A549 (cell line): ENCODE measurements at regions not wholly inside any gene's neighbourhood (a gene's known extent, or its start where the extent isn't known, plus 50 kb on each side); places are given as distances from the start of the nearest gene placed in this dataset.

Experiments
- CBX2 ChIP-seq: fragments of 200-600 bp; sonication (generic); IDR thresholded peaks from 2 replicates; pipeline ENCODE4 v1.6.1; 2016; ENCODE audit warnings: low read depth, mild to moderate bottlenecking, borderline replicate concordance
- EP300 ChIP-seq, 2 experiments: fragments of >200 bp; sonication (Bioruptor Twin); formaldehyde crosslinking; IDR thresholded peaks; 2 replicates in 1 of 2; 3 replicates in 1 of 2; pipeline ENCODE4 v1.6.1; 2016 to 2017
- HOXA7 ChIP-seq: fragments of 250-450 bp; sonication (Bioruptor Pico); IDR thresholded peaks from 2 replicates; pipeline ENCODE4 v1.5.0; 2020; ENCODE audit warnings: mild to moderate bottlenecking, moderate library complexity
- KDM1A ChIP-seq: fragments of 200-600 bp; sonication (generic); IDR thresholded peaks from 2 replicates; pipeline ENCODE4 v1.6.1; 2016; ENCODE audit warnings: low read depth, mild to moderate bottlenecking
- NFE2L2 ChIP-seq: fragments of 150-350 bp; conservative IDR thresholded peaks from 2 replicates; pipeline ENCODE4 v1.6.1; 2014; ENCODE audit warnings: low read length
- POLR2A ChIP-seq: IDR thresholded peaks from 2 replicates; pipeline ENCODE4 v1.6.1; 2012; ENCODE audit warnings: mild to moderate bottlenecking, low read length
- POLR2AphosphoS2 ChIP-seq: conservative IDR thresholded peaks from 2 replicates; pipeline ENCODE4 v1.6.1; 2012; ENCODE audit warnings: low read length, improper control_type of control experiment, inconsistent platforms
- RAD21 ChIP-seq, 2 experiments: fragments of >200 bp in 1 of 2; sonication (Bioruptor Twin) in 1 of 2; formaldehyde crosslinking in 1 of 2; IDR thresholded peaks in 1 of 2; conservative IDR thresholded peaks in 1 of 2; 2 replicates in 1 of 2; 3 replicates in 1 of 2; pipeline ENCODE4 v1.6.1; 2012 to 2018; ENCODE audit warnings: inconsistent platforms in 1 of 2
- RFX5 ChIP-seq: fragments of 450-650 bp; IDR thresholded peaks from 2 replicates; pipeline ENCODE4 v1.7.1; 2014; ENCODE audit warnings: antibody characterized with exemption, mild to moderate bottlenecking, moderate library complexity
- SREBF2 ChIP-seq: fragments of 450-650 bp; IDR thresholded peaks from 2 replicates; pipeline ENCODE4 v1.6.1; 2014; ENCODE audit warnings: mild to moderate bottlenecking, moderate library complexity
- TP53 ChIP-seq: fragments of 250-450 bp; sonication (Bioruptor Pico); IDR thresholded peaks from 2 replicates; pipeline ENCODE4 v1.5.0; 2021; ENCODE audit warnings: mild to moderate bottlenecking, moderate library complexity
- TF ChIP-seq, protein P1 (sequence below): IDR thresholded peaks from 2 replicates; pipeline ENCODE4 v1.6.1; 2012
- TF ChIP-seq, protein P2 (sequence below): fragments of >200 bp; sonication (Bioruptor Twin); formaldehyde crosslinking; IDR thresholded peaks from 3 replicates; pipeline ENCODE4 v1.5.1; 2016

DNA sequence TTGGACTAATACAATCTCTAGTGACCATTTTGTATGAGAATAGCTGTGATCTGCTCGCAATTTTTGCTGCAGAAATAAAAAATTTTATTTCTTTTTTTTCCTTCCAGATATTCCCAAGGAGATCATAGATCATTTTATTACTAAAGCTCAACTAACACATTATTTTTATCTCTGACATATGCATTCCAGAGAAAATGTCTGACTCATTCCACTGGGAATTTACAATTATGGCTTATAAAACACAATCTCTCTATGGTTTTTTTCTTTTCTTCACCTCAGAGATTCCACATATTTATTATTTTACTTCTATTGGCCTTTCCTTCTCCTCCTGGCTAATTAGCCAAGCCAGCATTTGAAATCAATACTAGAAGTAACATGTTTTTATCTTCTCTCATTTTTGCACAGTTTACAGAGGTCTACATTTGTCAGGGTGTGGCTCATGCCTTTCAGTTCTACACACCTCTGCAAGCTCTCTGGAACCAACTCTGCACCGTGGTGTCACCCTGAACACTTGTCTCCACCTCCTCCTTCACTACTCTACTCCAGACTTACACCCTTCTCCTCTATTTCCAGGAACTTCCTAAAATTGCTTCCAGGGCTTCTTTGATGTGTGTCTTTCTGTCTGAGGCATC lies 59.8 kb upstream of the GPM6A start:
- TF ChIP-seq EP300 (IDR thresholded peaks at IDR 0.05), result no peak
- TF ChIP-seq NFE2L2, result no peak
- TF ChIP-seq, protein P1, sequence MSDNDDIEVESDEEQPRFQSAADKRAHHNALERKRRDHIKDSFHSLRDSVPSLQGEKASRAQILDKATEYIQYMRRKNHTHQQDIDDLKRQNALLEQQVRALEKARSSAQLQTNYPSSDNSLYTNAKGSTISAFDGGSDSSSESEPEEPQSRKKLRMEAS, result no peak
- no peak for TF ChIP-seq RFX5
- TF ChIP-seq, protein P2, sequence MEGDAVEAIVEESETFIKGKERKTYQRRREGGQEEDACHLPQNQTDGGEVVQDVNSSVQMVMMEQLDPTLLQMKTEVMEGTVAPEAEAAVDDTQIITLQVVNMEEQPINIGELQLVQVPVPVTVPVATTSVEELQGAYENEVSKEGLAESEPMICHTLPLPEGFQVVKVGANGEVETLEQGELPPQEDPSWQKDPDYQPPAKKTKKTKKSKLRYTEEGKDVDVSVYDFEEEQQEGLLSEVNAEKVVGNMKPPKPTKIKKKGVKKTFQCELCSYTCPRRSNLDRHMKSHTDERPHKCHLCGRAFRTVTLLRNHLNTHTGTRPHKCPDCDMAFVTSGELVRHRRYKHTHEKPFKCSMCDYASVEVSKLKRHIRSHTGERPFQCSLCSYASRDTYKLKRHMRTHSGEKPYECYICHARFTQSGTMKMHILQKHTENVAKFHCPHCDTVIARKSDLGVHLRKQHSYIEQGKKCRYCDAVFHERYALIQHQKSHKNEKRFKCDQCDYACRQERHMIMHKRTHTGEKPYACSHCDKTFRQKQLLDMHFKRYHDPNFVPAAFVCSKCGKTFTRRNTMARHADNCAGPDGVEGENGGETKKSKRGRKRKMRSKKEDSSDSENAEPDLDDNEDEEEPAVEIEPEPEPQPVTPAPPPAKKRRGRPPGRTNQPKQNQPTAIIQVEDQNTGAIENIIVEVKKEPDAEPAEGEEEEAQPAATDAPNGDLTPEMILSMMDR, result no peak
- TF ChIP-seq TP53, result no peak
- TF ChIP-seq POLR2A, result no peak
- no peak for TF ChIP-seq RAD21 (conservative IDR thresholded peaks at IDR 0.05 in 1 of 2, IDR thresholded peaks at IDR 0.05 in 1 of 2)
- no peak for TF ChIP-seq POLR2AphosphoS2
- TF ChIP-seq CBX2, result no peak
- TF ChIP-seq SREBF2, result no peak
- no peak for TF ChIP-seq KDM1A
- TF ChIP-seq HOXA7 (CRISPR knock-in tag), result no peak
